A549 (cell line): ENCODE measurements at regions not wholly inside any gene's neighbourhood (a gene's known extent, or its start where the extent isn't known, plus 50 kb on each side); places are given as distances from the start of the nearest gene placed in this dataset.

Source experiments
- CBX8 ChIP-seq: fragments of 200-600 bp; sonication (generic); IDR thresholded peaks from 2 replicates; pipeline ENCODE4 v1.6.1; 2016
- CHD4 ChIP-seq: fragments of 200-600 bp; sonication (generic); IDR thresholded peaks from 2 replicates; pipeline ENCODE4 v1.6.1; 2016; ENCODE audit warnings: antibody characterized with exemption, mild to moderate bottlenecking, borderline replicate concordance
- EP300 ChIP-seq, 2 experiments: fragments of >200 bp; sonication (Bioruptor Twin); formaldehyde crosslinking; IDR thresholded peaks; 2 replicates in 1 of 2; 3 replicates in 1 of 2; pipeline ENCODE4 v1.6.1; 2016 to 2017
- JUN ChIP-seq, 2 experiments: fragments of >200 bp; sonication (Bioruptor Twin); formaldehyde crosslinking; IDR thresholded peaks; 2 replicates in 1 of 2; 3 replicates in 1 of 2; pipeline ENCODE4 v1.6.1; 2016 to 2017
- JUNB ChIP-seq: fragments of >200 bp; sonication (Bioruptor Twin); formaldehyde crosslinking; IDR thresholded peaks from 2 replicates; pipeline ENCODE4 v1.6.1; 2016
- POLR2AphosphoS2 ChIP-seq: conservative IDR thresholded peaks from 2 replicates; pipeline ENCODE4 v1.6.1; 2012; ENCODE audit warnings: low read length, improper control_type of control experiment, inconsistent platforms
- TP53 ChIP-seq: fragments of 250-450 bp; sonication (Bioruptor Pico); IDR thresholded peaks from 2 replicates; pipeline ENCODE4 v1.5.0; 2021; ENCODE audit warnings: mild to moderate bottlenecking, moderate library complexity
- TF ChIP-seq, protein P1 (sequence below): fragments of >200 bp; sonication (Bioruptor Twin); formaldehyde crosslinking; IDR thresholded peaks from 3 replicates; pipeline ENCODE4 v1.5.1; 2016
- TF ChIP-seq, protein P2 (sequence below): fragments of 200-600 bp; sonication (generic); IDR thresholded peaks from 2 replicates; pipeline ENCODE4 v1.6.1; 2016; ENCODE audit warnings: antibody characterized with exemption, mild to moderate bottlenecking, moderate library complexity
- TF ChIP-seq, protein P3 (sequence below): IDR thresholded peaks from 2 replicates; pipeline ENCODE4 v1.6.1; 2012

DNA sequence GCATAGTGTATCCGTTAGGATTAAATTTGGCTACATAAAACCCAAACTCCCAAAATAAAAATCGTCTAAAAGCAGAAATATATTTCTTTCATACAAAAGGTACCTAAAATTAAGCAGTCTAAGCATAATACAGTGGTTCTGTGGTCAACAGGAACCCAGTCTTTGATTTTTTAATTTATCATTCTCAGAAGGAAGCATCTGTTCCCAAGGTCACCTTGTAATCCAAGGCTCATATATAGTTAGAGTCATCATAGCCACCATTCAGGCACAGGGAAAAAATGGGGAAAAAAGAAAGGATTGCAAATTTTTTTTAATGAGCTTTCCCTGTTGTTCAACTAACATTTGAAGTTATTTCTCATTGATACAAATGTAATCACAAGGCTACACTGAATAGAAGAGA, 983.2 kb downstream of the PLOD2 start:
- TF ChIP-seq, protein P1, sequence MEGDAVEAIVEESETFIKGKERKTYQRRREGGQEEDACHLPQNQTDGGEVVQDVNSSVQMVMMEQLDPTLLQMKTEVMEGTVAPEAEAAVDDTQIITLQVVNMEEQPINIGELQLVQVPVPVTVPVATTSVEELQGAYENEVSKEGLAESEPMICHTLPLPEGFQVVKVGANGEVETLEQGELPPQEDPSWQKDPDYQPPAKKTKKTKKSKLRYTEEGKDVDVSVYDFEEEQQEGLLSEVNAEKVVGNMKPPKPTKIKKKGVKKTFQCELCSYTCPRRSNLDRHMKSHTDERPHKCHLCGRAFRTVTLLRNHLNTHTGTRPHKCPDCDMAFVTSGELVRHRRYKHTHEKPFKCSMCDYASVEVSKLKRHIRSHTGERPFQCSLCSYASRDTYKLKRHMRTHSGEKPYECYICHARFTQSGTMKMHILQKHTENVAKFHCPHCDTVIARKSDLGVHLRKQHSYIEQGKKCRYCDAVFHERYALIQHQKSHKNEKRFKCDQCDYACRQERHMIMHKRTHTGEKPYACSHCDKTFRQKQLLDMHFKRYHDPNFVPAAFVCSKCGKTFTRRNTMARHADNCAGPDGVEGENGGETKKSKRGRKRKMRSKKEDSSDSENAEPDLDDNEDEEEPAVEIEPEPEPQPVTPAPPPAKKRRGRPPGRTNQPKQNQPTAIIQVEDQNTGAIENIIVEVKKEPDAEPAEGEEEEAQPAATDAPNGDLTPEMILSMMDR: no peak
- no peak for TF ChIP-seq EP300 (IDR thresholded peaks at IDR 0.05)
- TF ChIP-seq, protein P2, sequence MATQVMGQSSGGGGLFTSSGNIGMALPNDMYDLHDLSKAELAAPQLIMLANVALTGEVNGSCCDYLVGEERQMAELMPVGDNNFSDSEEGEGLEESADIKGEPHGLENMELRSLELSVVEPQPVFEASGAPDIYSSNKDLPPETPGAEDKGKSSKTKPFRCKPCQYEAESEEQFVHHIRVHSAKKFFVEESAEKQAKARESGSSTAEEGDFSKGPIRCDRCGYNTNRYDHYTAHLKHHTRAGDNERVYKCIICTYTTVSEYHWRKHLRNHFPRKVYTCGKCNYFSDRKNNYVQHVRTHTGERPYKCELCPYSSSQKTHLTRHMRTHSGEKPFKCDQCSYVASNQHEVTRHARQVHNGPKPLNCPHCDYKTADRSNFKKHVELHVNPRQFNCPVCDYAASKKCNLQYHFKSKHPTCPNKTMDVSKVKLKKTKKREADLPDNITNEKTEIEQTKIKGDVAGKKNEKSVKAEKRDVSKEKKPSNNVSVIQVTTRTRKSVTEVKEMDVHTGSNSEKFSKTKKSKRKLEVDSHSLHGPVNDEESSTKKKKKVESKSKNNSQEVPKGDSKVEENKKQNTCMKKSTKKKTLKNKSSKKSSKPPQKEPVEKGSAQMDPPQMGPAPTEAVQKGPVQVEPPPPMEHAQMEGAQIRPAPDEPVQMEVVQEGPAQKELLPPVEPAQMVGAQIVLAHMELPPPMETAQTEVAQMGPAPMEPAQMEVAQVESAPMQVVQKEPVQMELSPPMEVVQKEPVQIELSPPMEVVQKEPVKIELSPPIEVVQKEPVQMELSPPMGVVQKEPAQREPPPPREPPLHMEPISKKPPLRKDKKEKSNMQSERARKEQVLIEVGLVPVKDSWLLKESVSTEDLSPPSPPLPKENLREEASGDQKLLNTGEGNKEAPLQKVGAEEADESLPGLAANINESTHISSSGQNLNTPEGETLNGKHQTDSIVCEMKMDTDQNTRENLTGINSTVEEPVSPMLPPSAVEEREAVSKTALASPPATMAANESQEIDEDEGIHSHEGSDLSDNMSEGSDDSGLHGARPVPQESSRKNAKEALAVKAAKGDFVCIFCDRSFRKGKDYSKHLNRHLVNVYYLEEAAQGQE: no peak
- no peak for TF ChIP-seq CHD4
- TF ChIP-seq POLR2AphosphoS2: no peak
- no peak for TF ChIP-seq JUNB
- TF ChIP-seq JUN (IDR thresholded peaks at IDR 0.05): no peak
- no peak for TF ChIP-seq CBX8
- TF ChIP-seq, protein P3, sequence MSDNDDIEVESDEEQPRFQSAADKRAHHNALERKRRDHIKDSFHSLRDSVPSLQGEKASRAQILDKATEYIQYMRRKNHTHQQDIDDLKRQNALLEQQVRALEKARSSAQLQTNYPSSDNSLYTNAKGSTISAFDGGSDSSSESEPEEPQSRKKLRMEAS: no peak
- TF ChIP-seq TP53: no peak
